ENCODE measurements at regions not wholly inside any gene's neighbourhood (a gene's known extent, or its start where the extent isn't known, plus 50 kb on each side); places are given as distances from the start of the nearest gene placed in this dataset.

GRCh38 chr14:21999402-21999801, 325.8 kb upstream of the OR4E1 start:
- no peak overlapping the region for H2AFZ ChIP-seq (ENCODE audit: control insufficient read depth, low read depth, low read length)
- no peak overlapping the region for H3K4me2 ChIP-seq (ENCODE audit: control insufficient read depth, insufficient read depth)
- no peaks in the 10 kb centered on the region for H3K36me3 ChIP-seq (ENCODE audit: control insufficient read depth in 2 of 2, insufficient read depth in 2 of 2, low read length in 1 of 2)
- H3K9me3 ChIP-seq (replicated peaks; ENCODE audit: control insufficient read depth, insufficient read depth, low read length), result no peaks in the 10 kb centered on the region
- no peaks in the 10 kb centered on the region for H4K20me1 ChIP-seq (ENCODE audit: control insufficient read depth, insufficient read depth)
- ATAC-seq (no peak), FAIRE-seq (no peak), DNase-seq (ENCODE audit: low read depth, low spot score) (no peak)
- H3K4me1 ChIP-seq (ENCODE audit: control insufficient read depth, insufficient read depth, low read length), result no peaks in the 10 kb centered on the region
- ChIA-PET RAD21 (ENCODE audit: unreplicated experiment) (no interaction called here), SMC1A (ENCODE audit: uncharacterized antibody, unreplicated experiment) (interaction anchor here (1.3 to 2.4 kb wide), 2 partner anchors 17 to 21 kb away, joined by 3 to 7 read pairs; no protein-coding TSS in a partner anchor), POLR2A (no interaction called here), CTCF (interaction anchor here (1.1 to 2.9 kb wide), 6 partner anchors 9 to 147 kb away, joined by 3 to 9 read pairs (median 3); no protein-coding TSS in a partner anchor)
- BruUV-seq (replicated peaks), result no TSS peak
- H3K4me3 ChIP-seq, result no peak overlapping the region
- 58% methylated on average over 2 of the region's 2 CpGs for WGBS (ENCODE audit: insufficient coverage, insufficient replicate concordance, low lambda C conversion rate, missing lambda C conversion rate)
- H3K79me2 ChIP-seq (ENCODE audit: control insufficient read depth, insufficient read depth, low read length), result no peaks in the 10 kb centered on the region
- intact Hi-C loops (cut with micrococcal nuclease; ENCODE audit: unreplicated experiment) (no loop called here), in situ Hi-C loops (cut with MboI) (no loop called here)
- H3K9ac ChIP-seq (ENCODE audit: control insufficient read depth, insufficient read depth, low read length), result no peak overlapping the region
- H3K27ac ChIP-seq (ENCODE audit: control insufficient read depth, insufficient read depth), result no peak overlapping the region
- H3K27me3 ChIP-seq (replicated peaks in 1 of 2; ENCODE audit: control insufficient read depth in 2 of 2, insufficient read depth in 2 of 2, low read length in 1 of 2), result no peaks in the 10 kb centered on the region
- TF ChIP-seq MYC (IDR thresholded peaks at IDR 0.05; ENCODE audit: insufficient read depth, insufficient read length, insufficient replicate concordance, low read length, severe bottlenecking), result no peak
- no peak for TF ChIP-seq RUNX3 (IDR thresholded peaks at IDR 0.05; ENCODE audit: low read length)
- no peak for TF ChIP-seq SREBF2 (IDR thresholded peaks at IDR 0.05; ENCODE audit: low read length)
- TF ChIP-seq ZBTB33 (IDR thresholded peaks at IDR 0.05), result no peak
- no peak for TF ChIP-seq TCF12 (IDR thresholded peaks at IDR 0.05; ENCODE audit: low read depth, low read length)
- no peak for TF ChIP-seq SRF (IDR thresholded peaks at IDR 0.05; ENCODE audit: low read depth in 2 of 2, low read length in 2 of 2)
- no peak for TF ChIP-seq ZBTB40 (IDR thresholded peaks at IDR 0.05; ENCODE audit: borderline replicate concordance)
- TF ChIP-seq CHD1 (IDR thresholded peaks at IDR 0.05; ENCODE audit: low read depth, low read length), result no peak
